Endodermal cell (in vitro differentiated cells): ENCODE measurements at regions not wholly inside any gene's neighbourhood (a gene's known extent, or its start where the extent isn't known, plus 50 kb on each side); places are given as distances from the start of the nearest gene placed in this dataset.

ENCODE experiments used
- DNase-seq: peaks from one replicate; pipeline ENCODE4 v3.0.0-alpha.2; 2017
- H3K27ac ChIP-seq: 2 replicates; pipeline ENCODE4 v1.5.1; 2013; ENCODE audit warnings: mild to moderate bottlenecking, low read depth, low read length, moderate library complexity
- H3K27me3 ChIP-seq: 2 replicates; pipeline ENCODE4 v1.6.1; 2013; ENCODE audit warnings: mild to moderate bottlenecking, low read length, moderate library complexity; ENCODE audit not compliant: insufficient read depth, control insufficient read depth, poor library complexity, severe bottlenecking
- H3K36me3 ChIP-seq: 2 replicates; pipeline ENCODE4 v1.7.0; 2013; ENCODE audit warnings: mild to moderate bottlenecking, low read length, moderate library complexity; ENCODE audit not compliant: control insufficient read depth, insufficient read depth
- H3K4me1 ChIP-seq: one replicate; pipeline ENCODE4 v1.7.0; 2013; ENCODE audit warnings: low read length; ENCODE audit not compliant: control insufficient read depth, insufficient read depth
- H3K4me3 ChIP-seq: 2 replicates; pipeline ENCODE4 v1.5.1; 2013; ENCODE audit warnings: mild to moderate bottlenecking, low read length, moderate library complexity
- H3K9ac ChIP-seq: 2 replicates; pipeline ENCODE4 v1.6.1; 2013; ENCODE audit warnings: mild to moderate bottlenecking, low read length, moderate library complexity; ENCODE audit not compliant: poor library complexity, severe bottlenecking; ENCODE audit errors: extremely low read depth
- H3K9me3 ChIP-seq: 2 replicates; pipeline ENCODE4 v1.6.1; 2013; ENCODE audit warnings: mild to moderate bottlenecking, low read length, moderate library complexity; ENCODE audit not compliant: control insufficient read depth
- H3K27ac Mint-ChIP-seq: 2 replicates; pipeline ENCODE4 v1.8.0; 2020; ENCODE audit warnings: mixed read lengths
- H3K27me3 Mint-ChIP-seq: 2 replicates; pipeline ENCODE4 v1.8.0; 2021; ENCODE audit warnings: mild to moderate bottlenecking, mixed read lengths; ENCODE audit not compliant: insufficient read depth
- H3K36me3 Mint-ChIP-seq: 2 replicates; pipeline ENCODE4 v1.8.0; 2020; ENCODE audit warnings: low read depth, mixed read lengths
- H3K4me1 Mint-ChIP-seq: 2 replicates; pipeline ENCODE4 v1.8.0; 2020; ENCODE audit warnings: mixed read lengths
- H3K4me3 Mint-ChIP-seq: 2 replicates; pipeline ENCODE4 v1.8.0; 2020; ENCODE audit warnings: mild to moderate bottlenecking, moderate library complexity, mixed read lengths
- H3K9me3 Mint-ChIP-seq: 2 replicates; pipeline ENCODE4 v1.8.0; 2020; ENCODE audit warnings: mild to moderate bottlenecking, mixed read lengths
- WGBS, 2 experiments: methylation state at CpG; one replicate each; pipeline versions ENCODE4 v1.1.5 to v1.1.7; 2013; ENCODE audit warnings: missing lambda C conversion rate in 2 of 2, mixed read lengths in 1 of 2; ENCODE audit not compliant: insufficient coverage in 1 of 2, insufficient read length in 1 of 2; 5-methylcytosine and 5-hydroxymethylcytosine counted together
- TF ChIP-seq, protein P1 (sequence below): fragments of 200-600 bp; sonication (generic); conservative IDR thresholded peaks from 2 replicates; pipeline ENCODE4 v1.5.0; 2021; ENCODE audit warnings: antibody characterized with exemption, mild to moderate bottlenecking

GRCh38 chr2:145846982-145847381 lies 1327.1 kb upstream of the ZEB2 start:
- no peaks in the 10 kb centered on the region for H3K4me1 ChIP-seq
- H3K9ac ChIP-seq: no peak overlapping the region
- DNase-seq: no peak
- H3K27ac ChIP-seq: no peak overlapping the region
- TF ChIP-seq, protein P1, sequence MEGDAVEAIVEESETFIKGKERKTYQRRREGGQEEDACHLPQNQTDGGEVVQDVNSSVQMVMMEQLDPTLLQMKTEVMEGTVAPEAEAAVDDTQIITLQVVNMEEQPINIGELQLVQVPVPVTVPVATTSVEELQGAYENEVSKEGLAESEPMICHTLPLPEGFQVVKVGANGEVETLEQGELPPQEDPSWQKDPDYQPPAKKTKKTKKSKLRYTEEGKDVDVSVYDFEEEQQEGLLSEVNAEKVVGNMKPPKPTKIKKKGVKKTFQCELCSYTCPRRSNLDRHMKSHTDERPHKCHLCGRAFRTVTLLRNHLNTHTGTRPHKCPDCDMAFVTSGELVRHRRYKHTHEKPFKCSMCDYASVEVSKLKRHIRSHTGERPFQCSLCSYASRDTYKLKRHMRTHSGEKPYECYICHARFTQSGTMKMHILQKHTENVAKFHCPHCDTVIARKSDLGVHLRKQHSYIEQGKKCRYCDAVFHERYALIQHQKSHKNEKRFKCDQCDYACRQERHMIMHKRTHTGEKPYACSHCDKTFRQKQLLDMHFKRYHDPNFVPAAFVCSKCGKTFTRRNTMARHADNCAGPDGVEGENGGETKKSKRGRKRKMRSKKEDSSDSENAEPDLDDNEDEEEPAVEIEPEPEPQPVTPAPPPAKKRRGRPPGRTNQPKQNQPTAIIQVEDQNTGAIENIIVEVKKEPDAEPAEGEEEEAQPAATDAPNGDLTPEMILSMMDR: no peak
- no peak overlapping the region for H3K4me3 Mint-ChIP-seq
- no peaks in the 10 kb centered on the region for H3K9me3 ChIP-seq
- no peaks in the 10 kb centered on the region for H3K9me3 Mint-ChIP-seq
- H3K27ac Mint-ChIP-seq: no peak overlapping the region
- no peaks in the 10 kb centered on the region for H3K36me3 ChIP-seq
- H3K36me3 Mint-ChIP-seq: no peaks in the 10 kb centered on the region
- WGBS, 2 experiments: 90 to 100% methylated on average over 1 to 4 of the region's 4 CpGs
- no peaks in the 10 kb centered on the region for H3K27me3 Mint-ChIP-seq
- no peaks in the 10 kb centered on the region for H3K27me3 ChIP-seq
- no peak overlapping the region for H3K4me3 ChIP-seq
- peaks cover 14% of the 10 kb centered on the region for H3K4me1 Mint-ChIP-seq

GRCh38 chr2:145845923-145846322 lies 1326.0 kb upstream of the ZEB2 start:
- peaks cover 16% of the 10 kb centered on the region for H3K4me1 Mint-ChIP-seq
- H3K9ac ChIP-seq: no peak overlapping the region
- no peaks in the 10 kb centered on the region for H3K9me3 ChIP-seq
- no peaks in the 10 kb centered on the region for H3K27me3 Mint-ChIP-seq
- DNase-seq: no peak
- no peak overlapping the region for H3K4me3 Mint-ChIP-seq
- peaks cover 6% of the 10 kb centered on the region for H3K4me1 ChIP-seq
- H3K27me3 ChIP-seq: no peaks in the 10 kb centered on the region
- no peaks in the 10 kb centered on the region for H3K9me3 Mint-ChIP-seq
- 86 to 93% methylated on average over 3 of the region's 3 CpGs for WGBS, 2 experiments
- H3K27ac Mint-ChIP-seq: no peak overlapping the region
- H3K27ac ChIP-seq: no peak overlapping the region
- no peaks in the 10 kb centered on the region for H3K36me3 ChIP-seq
- no peaks in the 10 kb centered on the region for H3K36me3 Mint-ChIP-seq
- TF ChIP-seq, protein P1: no peak
- no peak overlapping the region for H3K4me3 ChIP-seq

DNA sequence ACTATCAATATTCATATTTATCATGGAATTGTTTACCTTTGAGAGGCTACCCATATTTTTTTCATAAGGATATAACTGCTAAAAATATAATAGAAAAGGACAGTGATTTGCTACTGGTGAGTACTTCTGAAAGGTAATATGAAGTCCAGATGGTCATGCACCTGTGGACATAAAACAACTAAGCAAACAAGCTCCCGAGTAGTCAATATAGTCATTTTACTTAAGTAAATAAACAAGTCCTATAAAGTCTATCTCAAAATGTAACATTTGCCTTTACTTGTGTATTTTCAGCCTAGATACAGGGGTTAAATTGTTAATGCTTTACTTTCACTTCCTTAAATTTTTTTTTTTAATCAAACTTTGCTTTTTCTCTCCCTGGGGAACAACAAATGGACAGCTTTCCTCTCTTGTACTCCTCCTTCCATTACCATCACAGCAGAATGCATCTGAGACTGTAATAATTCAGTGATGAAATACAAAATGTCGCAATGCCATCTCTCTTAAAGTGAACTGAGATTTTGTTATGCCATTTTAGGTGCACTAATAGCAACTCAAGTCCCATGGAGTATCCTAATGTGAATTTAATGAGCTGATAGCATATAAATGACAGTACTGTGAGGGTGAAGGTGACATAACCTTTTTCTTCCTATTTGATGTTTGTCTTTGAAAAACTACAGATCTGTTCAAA lies 1325.4 kb upstream of the ZEB2 start:
- no peaks in the 10 kb centered on the region for H3K9me3 Mint-ChIP-seq
- H3K27me3 Mint-ChIP-seq: no peaks in the 10 kb centered on the region
- H3K27me3 ChIP-seq: no peaks in the 10 kb centered on the region
- no peak overlapping the region for H3K27ac ChIP-seq
- no peak overlapping the region for H3K4me3 Mint-ChIP-seq
- no peaks in the 10 kb centered on the region for H3K36me3 ChIP-seq
- peaks cover 21% of the 10 kb centered on the region for H3K4me1 Mint-ChIP-seq
- H3K4me1 ChIP-seq: peaks cover 6% of the 10 kb centered on the region
- WGBS, 2 experiments: 92 to 100% methylated on average over 1 to 2 of the region's 2 CpGs
- no peak overlapping the region for H3K27ac Mint-ChIP-seq
- H3K9me3 ChIP-seq: no peaks in the 10 kb centered on the region
- no peak overlapping the region for H3K9ac ChIP-seq
- H3K36me3 Mint-ChIP-seq: no peaks in the 10 kb centered on the region
- TF ChIP-seq, protein P1: no peak
- DNase-seq: no peak
- no peak overlapping the region for H3K4me3 ChIP-seq
